ENCODE measurements at regions not wholly inside any gene's neighbourhood (a gene's known extent, or its start where the extent isn't known, plus 50 kb on each side); places are given as distances from the start of the nearest gene placed in this dataset.
"Not testable (repeated sequence)": the region's sequence is repeated elsewhere in the genome, so short reads cannot be mapped to it uniquely, and the experiment has no call there.

DNA sequence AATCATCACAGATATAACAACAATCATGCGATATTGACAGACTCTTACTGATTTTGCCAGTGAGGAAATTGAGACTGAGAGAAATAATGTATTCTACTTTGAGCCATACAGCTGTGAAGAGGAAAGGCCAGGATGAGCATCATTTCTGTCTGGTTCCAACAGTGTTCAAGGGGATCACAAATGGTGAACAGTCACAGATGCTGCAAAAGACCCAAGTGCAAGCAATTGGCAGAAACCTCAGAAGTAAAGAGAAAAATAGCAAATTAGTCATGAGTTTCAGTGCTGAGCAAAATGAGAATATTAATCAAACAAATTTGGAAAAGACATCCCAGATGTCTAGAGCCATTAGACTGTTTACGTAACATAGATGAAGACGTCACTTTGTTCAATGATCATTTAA, 114.1 kb downstream of the RAB38 start:
- DNase-seq (ENCODE audit: low spot score) = no peak

DNA sequence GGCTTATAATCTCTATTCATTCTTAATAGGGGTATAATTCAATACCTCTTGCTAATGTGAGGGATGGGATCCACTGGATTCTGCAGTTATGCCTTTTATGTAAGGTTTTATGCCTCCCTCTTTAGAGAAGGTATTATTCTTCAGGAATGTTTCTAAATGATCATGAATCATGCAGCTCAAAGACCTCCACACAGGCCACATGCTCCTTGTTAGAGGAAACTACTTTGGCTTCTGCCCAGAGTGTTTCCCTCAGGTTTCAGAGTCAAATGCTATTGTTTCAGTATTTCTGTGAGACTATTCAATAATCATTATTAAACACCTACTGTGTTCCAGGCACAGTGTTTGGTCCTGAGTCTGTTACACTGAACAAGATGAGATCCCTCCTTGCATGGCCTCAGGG, 115.9 kb downstream of the RAB38 start:
- no peak for DNase-seq (ENCODE audit: low spot score)

DNA sequence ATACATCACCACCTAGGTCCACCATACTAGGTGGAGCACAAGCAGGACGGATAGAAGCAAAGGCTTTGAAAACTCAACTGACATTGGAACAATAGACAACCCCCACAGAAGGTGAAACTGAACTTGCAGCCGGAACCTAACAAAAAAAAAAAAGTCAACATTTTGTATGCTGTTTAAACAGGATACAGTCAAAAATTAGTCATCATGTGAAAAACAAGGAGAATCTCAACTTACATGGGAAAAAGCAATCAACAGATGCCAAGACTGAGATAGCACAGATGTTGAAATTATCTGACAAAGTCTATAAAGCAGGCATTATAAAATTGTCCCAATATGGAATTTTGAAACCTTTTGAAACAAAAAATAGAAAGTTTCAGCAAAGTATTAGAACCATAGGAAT, 123.8 kb downstream of the RAB38 start:
- no peak for DNase-seq (ENCODE audit: low spot score)

DNA sequence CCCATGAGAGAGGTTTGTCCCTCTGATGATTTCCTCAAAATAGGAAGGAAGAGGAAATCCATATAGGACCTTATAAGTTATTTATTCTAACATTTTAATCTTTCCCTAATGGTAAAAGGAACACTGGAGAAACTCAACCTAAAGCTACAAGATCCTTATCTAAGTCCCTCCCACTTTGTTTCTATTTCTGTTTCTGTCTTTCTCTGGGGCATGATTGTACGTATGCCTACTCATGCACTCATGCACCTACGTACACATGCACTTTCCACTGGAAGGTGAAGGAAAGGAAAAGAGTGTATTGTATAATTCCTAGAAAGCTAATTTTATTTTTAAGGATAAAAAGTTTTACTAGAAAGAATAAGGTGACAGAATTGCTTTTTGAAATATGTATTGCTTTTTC, 125.0 kb downstream of the RAB38 start:
- no peak for DNase-seq (ENCODE audit: low spot score)

DNA sequence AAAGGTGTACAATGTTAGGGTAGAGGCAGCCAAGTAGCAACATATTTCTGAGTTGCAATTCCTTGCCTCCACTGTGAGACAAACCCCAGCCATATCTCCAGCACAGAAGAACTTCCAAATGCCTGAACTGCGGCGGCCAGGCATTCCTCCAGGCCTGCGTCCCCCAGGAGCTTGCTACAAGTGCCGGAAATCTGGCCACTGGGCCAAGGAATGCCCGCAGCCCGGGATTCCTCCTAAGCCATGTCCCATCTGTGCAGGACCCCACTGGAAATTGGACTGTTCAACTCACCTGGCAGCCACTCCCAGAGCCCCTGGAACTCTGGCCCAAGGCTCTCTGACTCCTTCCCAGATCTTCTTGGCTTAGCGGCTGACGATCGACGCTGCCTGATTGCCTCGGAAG, 130.0 kb downstream of the RAB38 start:
- not testable (repeated sequence) for DNase-seq (ENCODE audit: low spot score)

DNA sequence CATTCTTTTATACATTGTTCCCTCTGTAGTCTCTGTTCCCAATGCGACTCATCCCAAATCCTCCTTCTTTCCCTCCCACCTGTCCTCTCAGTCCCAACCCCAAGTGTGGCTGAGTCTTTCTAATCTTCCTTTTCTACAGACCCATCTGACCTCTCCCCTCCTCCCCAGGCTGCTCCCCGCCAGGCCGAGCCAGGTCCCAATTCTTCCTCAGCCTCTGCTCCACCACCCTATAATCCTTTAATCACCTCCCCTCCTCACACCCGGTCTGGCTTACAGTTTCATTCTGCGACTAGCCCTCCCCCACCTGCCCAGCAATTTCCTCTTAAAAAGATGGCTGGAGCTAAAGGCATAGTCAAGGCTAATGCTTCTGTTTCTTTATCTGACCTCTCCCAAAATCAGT, 130.6 kb downstream of the RAB38 start:
- DNase-seq (ENCODE audit: low spot score) = peak; percentile 52

DNA sequence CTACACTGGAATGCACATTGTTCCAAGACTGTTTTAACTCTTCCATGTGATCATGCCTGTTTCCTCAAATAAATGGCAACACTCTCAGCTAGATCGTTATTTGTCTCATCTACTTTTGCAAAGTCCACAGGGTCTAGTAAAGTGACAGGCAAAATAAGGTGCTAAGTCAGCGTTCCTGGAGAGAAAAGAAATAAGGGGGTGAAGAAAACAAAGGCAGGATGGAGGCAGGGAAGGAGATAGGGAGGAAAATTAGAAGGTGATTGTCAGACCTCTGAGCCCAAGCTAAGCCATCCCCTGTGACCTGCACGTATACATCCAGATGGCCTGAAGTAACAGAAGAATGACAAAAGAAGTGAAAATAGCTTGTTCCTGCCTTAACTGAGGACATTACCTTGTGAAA, 132.1 kb downstream of the RAB38 start:
- DNase-seq (ENCODE audit: low spot score) = no peak

DNA sequence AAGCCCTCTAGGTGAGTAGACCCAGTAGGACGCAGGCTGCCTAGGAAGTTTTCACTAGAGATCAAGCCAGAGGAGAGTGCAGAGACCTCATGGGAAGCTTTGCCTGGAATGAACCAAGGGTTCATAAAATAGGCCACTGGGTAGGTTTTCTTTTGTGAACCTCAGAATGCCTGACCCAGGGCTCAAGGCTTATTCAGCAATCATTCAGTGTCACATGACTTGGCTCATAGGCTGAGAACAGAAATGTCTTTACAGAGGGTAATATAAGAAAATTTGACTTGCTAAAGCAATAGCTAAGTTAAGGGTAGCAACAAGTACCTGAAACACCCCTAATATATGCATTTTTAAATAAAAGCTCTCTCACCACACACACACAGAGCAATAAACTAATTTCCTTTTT, 132.6 kb downstream of the RAB38 start:
- no peak for DNase-seq (ENCODE audit: low spot score)

DNA sequence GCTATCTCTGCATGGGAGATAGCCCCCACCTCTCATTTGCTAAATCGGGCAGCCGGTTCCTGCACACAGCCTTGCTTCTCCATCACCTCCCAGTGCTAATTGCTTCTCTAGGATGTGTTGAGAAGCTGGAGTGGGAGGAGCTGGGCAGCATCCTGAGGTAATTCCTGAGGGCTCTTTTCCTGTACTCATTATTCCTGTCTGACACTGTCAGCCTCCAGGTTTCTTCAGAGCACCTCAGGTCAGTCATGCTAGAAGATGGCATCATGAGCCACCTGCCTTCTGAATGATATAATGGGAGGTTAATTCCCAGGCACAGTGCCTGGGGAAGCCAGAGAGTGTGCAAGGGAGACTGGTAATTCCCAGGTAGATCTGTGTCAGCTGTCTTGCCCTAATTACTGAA, 133.0 kb downstream of the RAB38 start:
- DNase-seq (ENCODE audit: low spot score) = no peak

DNA sequence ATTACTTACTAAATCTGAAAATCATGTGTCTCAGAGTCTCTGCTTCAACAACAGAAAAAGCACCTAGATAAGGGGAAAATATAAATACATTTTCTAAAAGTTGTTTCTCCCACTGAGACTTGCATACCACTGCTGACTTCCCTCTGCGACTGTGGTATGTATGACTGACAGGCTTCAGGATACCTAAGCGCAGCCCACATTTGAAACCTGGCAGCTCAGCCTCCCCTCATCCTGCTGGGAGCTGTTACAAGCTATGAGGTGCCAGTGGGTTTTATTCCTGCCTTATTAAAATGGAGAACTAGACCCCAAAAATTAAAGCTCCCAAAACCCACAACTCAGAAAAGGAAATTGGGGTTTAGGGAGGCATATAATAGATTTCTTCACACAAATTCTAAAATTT, 133.6 kb downstream of the RAB38 start:
- DNase-seq (ENCODE audit: low spot score) = no peak

DNA sequence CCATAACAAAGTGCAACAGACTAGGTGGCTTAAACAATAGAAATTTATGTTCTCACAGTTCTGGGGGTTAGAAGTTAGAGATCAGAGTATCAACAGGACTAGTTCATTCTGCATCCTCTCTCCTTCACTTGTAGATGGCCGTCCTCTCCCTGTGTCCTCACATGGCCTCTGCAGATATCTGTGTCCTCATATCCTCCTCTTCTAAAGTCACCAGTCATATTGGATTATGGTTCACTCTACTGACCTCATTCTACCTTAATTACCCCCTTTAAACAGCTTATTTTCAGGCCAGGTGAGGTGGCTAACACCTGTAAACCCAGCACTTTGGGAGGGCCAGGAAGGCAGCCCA, 135.1 kb downstream of the RAB38 start:
- DNase-seq (ENCODE audit: low spot score) = no peak

DNA sequence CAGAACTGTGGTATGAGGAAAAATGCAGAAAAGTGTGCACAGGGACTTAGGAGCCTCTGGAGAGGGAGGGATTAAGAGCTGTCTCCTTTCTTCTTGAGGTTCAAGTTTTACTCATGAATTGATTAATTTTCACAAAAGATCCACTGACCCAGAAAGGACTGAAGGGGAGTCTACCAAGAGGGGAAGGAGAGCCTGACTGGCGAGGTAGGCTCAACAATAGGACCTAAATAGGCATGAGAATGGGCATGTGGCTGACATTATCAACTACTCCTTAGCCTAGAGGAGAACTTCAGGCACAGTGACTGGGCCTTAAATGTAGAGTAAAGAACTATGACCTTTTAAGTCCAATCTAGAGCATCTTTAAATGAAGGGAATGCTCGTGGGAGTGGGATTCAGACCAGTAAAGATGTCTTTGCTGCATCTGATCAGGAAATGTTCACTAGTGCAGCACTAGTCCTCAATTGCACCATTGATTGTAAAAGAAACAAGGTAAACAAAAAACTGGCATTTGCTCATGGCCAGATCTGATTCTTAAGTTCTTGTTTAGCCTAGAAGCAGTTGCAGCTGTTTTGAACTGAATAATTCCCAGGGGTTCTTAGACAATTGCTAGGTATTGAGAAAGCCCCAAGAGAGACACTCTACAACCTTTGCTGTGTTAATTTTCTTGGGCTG, 135.6 kb downstream of the RAB38 start:
- no peak for DNase-seq (ENCODE audit: low spot score)

DNA sequence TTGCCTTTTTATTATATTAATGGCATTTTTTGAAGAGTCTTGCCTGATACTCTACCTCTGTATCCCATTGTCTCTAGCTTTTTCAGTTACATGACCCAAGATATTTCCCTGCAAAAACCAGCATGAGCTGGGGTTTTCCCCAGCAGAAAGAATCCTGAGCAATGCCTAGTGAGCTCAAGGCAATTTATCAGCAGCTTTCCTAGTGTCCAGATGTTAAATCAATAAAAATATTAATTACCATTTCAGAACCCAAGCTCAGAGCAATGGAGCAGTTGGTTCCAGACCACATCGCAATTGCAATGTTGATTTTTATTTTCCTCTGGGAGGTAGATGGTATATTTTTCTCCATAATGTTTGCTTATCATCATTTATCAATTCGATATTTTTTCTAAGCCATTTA, 137.2 kb downstream of the RAB38 start:
- no peak for DNase-seq (ENCODE audit: low spot score)

DNA sequence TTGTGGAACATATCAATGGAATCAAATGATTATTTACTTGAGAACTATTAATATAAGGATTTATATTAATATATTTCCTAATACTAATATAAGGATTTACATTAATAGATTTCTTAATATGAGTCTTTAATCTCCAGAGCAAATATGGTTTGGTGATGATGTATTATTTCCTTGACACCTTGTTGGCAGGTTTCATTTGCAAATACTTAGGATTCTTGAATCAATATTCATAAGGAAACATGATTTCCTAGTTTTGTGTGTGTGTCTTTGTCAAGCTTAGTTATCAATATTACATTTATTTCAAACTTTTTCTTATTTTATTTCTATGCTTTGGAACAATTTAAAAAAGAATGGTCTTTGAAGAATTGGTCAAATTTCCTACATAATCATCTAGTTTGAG, 138.5 kb downstream of the RAB38 start:
- no peak for DNase-seq (ENCODE audit: low spot score)

DNA sequence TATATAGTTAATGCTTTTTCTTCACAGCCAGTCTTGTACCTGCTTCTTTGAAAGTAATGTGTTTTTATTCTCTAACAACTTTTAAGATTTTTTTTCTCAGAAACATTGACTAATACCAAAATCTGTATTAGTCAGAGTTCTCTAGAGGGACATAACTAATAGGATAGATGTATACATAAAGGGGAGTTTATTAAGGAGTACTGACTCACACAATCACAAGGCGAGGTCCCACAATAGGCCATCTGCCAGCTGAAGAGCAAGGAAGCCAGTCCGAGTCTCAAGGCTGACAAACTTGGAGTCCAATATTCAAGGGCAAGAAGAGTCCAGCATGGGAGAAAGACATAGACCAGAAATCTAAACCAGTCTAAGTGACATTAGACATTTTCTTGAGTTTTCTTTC, 140.0 kb downstream of the RAB38 start:
- no peak for DNase-seq (ENCODE audit: low spot score)

DNA sequence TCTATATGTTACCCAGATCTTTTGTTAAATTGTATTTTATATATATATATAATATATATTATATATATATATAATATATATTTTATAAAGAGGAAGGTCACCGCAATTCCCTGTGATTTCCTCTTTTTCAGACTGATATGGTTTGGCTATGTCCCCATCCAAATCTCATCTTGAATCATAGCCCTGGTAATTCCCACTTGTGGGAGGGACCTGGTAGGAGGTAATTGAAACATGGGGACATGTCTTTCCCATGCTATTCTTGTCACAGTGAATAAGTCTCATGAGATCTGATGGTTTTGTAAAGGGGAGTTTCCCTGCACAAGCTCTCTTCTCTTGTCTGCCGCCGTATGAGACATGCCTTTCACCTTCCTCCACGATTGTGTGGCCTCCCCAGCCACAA, 157.6 kb downstream of the RAB38 start:
- DNase-seq (ENCODE audit: low spot score) = no peak

DNA sequence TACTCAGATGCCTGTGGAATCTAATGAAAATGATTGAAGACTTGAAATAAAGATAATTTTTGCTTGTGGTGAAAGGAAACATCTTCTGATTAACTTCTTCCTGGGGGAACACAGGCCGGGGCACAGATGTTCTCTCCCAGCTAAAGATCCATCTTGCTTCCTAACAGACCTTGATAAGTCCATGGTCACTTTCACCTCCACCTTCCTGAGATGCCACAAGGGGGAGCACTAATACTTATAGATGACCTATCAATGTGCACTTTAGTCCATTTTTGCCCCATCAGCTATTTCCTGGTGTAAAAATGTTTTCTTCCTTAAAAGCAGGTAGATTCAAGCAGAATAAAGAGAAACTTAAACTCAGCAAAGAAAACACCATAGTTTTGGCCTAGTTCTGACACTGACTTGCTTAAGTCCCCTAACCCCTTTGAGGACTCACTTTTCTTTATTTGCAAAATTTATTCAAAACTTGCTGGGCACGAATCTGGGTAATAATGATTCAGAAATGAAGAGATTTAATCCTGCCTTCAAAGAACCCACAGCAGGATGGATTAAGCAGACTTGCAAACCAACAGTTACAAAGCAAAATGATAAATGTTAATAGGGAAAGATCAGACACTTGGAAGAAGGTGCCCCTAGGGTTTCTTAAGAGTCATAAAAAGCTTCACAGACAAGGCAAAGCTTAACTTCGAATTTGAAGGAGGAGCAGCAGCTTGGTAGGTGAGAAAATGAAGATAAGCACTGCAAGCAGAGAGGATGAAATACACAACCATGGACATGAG, 158.7 kb downstream of the RAB38 start:
- peak; percentile 53 for DNase-seq (ENCODE audit: low spot score)

DNA sequence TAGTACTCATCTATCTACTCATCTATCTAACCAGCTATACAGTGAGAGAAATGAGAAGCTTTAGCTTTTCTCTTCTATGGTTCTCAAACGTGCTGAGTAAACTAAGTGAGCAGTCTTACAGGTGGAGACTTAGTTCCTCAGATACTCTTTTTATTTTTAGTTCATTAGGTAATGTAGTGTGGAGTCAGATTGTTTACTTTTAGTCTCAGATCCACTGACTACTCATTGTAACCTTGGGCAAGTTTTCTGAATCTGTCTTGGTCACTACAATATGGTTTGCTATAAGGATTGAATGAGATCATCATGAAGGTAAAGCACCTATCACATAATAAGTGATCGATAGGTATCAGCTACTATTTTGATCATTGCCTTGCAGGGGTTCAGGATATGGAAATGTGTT, 160.1 kb downstream of the RAB38 start:
- no peak for DNase-seq (ENCODE audit: low spot score)

DNA sequence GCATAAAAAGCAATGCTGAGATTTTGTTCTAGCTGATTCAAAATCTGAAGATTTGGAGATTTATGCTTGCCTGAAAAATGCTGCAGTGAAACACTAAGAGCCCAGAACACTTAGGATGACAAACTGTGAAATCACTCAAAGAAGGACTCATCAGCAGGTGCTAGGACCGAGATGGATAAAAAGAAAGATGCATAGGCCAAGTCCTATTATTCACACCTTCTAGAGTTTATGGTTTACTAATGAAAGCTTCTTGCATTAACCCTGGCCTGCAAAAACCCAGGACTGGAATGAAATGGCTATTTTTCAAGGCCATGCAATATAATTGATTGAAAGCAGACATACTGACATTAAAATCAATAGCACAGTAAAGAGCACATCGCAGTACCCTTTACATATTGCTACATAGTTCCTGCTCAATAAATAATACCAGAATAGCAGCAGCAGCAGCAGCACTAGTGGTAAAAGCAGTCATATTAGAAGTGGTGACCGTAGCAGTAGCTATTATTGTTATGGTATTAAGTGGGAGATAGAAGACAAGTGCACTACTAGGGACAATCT, 161.7 kb downstream of the RAB38 start:
- DNase-seq (ENCODE audit: low spot score) = no peak

DNA sequence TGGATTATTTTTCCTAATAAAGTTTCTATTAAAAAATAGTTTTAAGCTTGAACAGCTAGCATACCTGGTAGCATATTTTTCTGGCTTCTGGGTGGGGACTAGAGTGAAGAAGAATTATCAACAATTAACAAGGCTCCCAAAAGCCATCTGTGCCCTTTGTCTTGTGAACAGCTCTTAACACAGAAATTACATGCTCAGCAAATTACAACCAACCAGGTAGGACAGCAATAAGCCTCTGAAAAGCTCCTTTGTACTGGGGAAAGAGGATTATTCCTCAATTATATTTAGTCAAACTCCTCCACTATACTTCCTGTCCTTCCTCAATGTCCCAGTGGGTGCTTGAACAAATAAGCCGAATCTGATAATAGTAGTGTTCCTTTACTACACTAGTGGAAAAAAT, 162.8 kb downstream of the RAB38 start:
- no peak for DNase-seq (ENCODE audit: low spot score)

DNA sequence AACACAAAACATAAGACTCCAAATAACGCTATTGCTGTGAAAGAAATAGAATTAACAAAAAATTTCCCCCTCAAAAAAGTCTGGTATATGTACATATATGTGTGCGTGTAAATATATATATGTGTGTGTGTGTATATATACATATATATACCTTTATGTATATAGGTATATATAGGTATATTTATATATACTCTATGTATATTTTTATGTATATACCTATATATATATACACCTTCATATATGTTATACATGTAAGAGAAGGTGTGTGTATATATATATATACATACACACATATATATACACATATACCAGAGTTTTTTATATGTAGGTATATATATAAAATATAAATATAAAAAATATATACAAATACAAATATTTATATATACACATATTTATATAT, 199.2 kb downstream of the RAB38 start:
- no peak for DNase-seq (ENCODE audit: low spot score)

DNA sequence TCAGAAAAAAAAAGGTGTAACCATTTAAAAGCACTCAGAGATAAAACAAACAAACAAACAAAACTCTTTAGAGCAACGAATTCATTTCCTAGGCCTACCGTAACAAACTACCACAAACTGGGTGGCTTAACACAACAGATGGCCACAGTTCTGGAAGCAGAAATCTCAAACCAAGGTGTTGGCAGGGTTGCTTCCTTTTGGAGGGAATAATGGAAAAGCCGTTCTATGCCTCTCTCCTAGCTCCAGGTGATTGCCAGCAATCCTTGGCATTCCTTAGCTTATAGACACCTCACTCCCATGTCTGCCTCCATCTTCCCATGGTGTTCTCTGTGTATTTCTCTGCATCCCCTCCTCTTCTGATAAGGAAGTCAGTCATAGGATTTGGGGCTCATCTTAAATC, 200.4 kb downstream of the RAB38 start:
- DNase-seq (ENCODE audit: low spot score) = no peak

DNA sequence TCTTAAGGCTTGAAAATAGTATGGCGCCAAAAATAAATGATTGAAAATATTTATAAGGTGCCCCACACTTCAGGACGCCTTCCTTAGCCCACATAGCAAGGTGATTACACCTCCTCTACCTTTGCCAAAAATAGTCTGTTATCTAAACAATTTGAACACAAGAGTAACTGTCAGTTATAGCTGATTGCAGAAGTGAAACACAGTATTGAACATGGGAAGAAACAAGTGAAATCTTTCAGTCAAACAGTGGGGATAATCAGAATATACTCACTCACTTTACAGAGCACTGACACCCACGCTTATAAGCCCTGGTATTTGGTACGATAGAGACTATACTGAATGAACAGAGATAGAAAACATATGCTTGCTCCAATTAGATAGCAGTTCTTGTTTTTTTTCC, 203.1 kb downstream of the RAB38 start:
- DNase-seq (ENCODE audit: low spot score) = no peak

DNA sequence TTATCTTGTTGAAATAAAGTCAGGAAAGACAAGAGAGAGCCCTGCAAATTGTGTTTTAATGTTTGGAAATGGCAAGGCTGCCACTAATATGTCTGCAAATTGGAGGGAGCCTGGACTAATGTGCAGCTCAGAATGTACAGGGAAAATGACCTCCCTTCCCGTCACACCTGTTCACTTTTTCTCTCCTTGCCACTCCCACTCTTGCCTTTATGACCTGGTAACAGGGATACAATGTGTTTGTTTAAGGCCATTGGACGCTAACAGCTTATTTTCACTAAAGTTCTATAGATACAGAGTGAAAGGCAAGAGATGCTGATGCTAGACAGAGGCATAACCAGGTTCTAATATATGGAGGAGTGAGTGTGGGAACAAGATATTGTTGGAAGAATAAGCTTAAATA, 203.9 kb downstream of the RAB38 start:
- DNase-seq (ENCODE audit: low spot score) = no peak
